ENCODE measurements at regions not wholly inside any gene's neighbourhood (a gene's known extent, or its start where the extent isn't known, plus 50 kb on each side); places are given as distances from the start of the nearest gene placed in this dataset.

DNA sequence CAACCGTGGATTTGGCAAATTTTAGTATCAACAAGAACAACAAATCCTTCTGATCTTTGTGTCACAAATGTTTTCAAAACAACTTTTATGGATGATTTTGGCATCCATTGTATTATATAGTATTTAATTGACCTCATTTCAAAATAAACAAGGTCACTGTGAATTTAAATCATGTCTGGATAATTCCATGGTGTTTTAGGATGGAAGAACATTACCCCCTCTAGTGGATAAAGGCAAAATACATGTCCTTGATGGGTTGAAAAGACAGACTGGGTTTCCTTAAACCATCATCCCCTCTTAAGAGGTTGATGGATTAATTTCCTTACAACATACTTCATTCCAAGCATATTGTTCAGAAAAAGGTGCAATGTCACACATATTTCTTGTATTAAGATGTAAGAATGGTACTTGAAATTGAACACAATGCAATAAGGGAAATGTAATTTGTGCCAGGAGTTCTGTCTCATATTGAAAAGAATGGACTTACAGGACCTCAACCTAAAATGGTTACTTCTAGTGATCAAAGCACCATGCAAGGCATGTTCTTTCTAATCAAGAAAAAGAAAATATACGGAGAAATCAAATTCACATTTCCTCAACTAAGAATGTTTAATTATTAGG lies 352.0 kb downstream of the BCAT1 start:
- TF ChIP-seq, protein P1, sequence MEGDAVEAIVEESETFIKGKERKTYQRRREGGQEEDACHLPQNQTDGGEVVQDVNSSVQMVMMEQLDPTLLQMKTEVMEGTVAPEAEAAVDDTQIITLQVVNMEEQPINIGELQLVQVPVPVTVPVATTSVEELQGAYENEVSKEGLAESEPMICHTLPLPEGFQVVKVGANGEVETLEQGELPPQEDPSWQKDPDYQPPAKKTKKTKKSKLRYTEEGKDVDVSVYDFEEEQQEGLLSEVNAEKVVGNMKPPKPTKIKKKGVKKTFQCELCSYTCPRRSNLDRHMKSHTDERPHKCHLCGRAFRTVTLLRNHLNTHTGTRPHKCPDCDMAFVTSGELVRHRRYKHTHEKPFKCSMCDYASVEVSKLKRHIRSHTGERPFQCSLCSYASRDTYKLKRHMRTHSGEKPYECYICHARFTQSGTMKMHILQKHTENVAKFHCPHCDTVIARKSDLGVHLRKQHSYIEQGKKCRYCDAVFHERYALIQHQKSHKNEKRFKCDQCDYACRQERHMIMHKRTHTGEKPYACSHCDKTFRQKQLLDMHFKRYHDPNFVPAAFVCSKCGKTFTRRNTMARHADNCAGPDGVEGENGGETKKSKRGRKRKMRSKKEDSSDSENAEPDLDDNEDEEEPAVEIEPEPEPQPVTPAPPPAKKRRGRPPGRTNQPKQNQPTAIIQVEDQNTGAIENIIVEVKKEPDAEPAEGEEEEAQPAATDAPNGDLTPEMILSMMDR (IDR thresholded peaks at IDR 0.05; ENCODE audit: insufficient read depth, low read depth, low read length) = peak; percentile 77
- no peak for TF ChIP-seq EZH2 (IDR thresholded peaks at IDR 0.05; ENCODE audit: insufficient read depth, low read length)
